Ishikawa (cell line): ENCODE measurements at regions not wholly inside any gene's neighbourhood (a gene's known extent, or its start where the extent isn't known, plus 50 kb on each side); places are given as distances from the start of the nearest gene placed in this dataset.

Source experiments
- CEBPB ChIP-seq: IDR thresholded peaks from 2 replicates; pipeline ENCODE4 v1.6.1; 2012
- EGR1 ChIP-seq: IDR thresholded peaks from 2 replicates; pipeline ENCODE4 v1.6.1; 2012
- EP300 ChIP-seq: IDR thresholded peaks from 2 replicates; pipeline ENCODE4 v1.6.1; 2012; ENCODE audit warnings: borderline replicate concordance
- NFIC ChIP-seq: IDR thresholded peaks from 2 replicates; pipeline ENCODE4 v1.6.1; 2012
- RAD21 ChIP-seq: IDR thresholded peaks from 2 replicates; pipeline ENCODE4 v1.6.1; 2012; ENCODE audit warnings: low read depth
- REST ChIP-seq: IDR thresholded peaks from 2 replicates; pipeline ENCODE4 v1.6.1; 2012; ENCODE audit warnings: low read depth, mild to moderate bottlenecking
- TCF12 ChIP-seq: IDR thresholded peaks from 2 replicates; pipeline ENCODE4 v1.6.1; 2012; ENCODE audit warnings: low read depth
- YY1 ChIP-seq: IDR thresholded peaks from 2 replicates; pipeline ENCODE4 v1.6.1; 2012; ENCODE audit warnings: low read depth
- ZBTB7A ChIP-seq: IDR thresholded peaks from 2 replicates; pipeline ENCODE4 v1.6.1; 2012; ENCODE audit warnings: low read depth
- TF ChIP-seq, protein P1 (sequence below): IDR thresholded peaks from 2 replicates; pipeline ENCODE4 v1.6.1; 2012

- TF ChIP-seq, protein P1, sequence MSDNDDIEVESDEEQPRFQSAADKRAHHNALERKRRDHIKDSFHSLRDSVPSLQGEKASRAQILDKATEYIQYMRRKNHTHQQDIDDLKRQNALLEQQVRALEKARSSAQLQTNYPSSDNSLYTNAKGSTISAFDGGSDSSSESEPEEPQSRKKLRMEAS = no peak
- no peak for TF ChIP-seq EP300
- no peak for TF ChIP-seq NFIC
- TF ChIP-seq TCF12 = no peak
- TF ChIP-seq CEBPB = no peak
- no peak for TF ChIP-seq YY1
- no peak for TF ChIP-seq RAD21
- no peak for TF ChIP-seq ZBTB7A
- TF ChIP-seq EGR1 = no peak
- TF ChIP-seq REST = no peak
These were observed 136.7 kb downstream of the MATN1 start for GRCh38 chr1:30586671-30587070.
